ENCODE measurements at regions not wholly inside any gene's neighbourhood (a gene's known extent, or its start where the extent isn't known, plus 50 kb on each side); places are given as distances from the start of the nearest gene placed in this dataset.

- H3K14ac ChIP-seq (ENCODE audit: insufficient read depth, low read length): no peak overlapping the region
- Mint-ChIP-seq H3K27me3 (ENCODE audit: low read depth) (no peaks in the 10 kb centered on the region), H3K4me1 (no peaks in the 10 kb centered on the region), H3K36me3 (ENCODE audit: insufficient read depth in 1 of 3, low read depth in 3 of 3) (no peaks in the 10 kb centered on the region), H3K9me3 (peaks cover 0 to 3% of the 10 kb centered on the region in 2 experiments; a peak in 1 of 5 replicates), H3K4me3 (no peak overlapping the region), H3K27ac (no peak overlapping the region)
- H4K8ac ChIP-seq (replicated peaks; ENCODE audit: insufficient read length, low read depth, low read length): no peak overlapping the region
- no peak overlapping the region for H3K9ac ChIP-seq (ENCODE audit: extremely low read depth, insufficient read length, low read length)
- no peaks in the 10 kb centered on the region for H3K23me2 ChIP-seq (ENCODE audit: insufficient read length, low read depth, low read length, poor library complexity, severe bottlenecking)
- H3K23ac ChIP-seq (ENCODE audit: insufficient read length, low read depth, low read length): no peak overlapping the region
- no peaks in the 10 kb centered on the region for H3K79me2 ChIP-seq (ENCODE audit: insufficient read depth, low read length)
- no peak overlapping the region for H3T11ph ChIP-seq (ENCODE audit: low read length)
- no peaks in the 10 kb centered on the region for H3K27me3 ChIP-seq (ENCODE audit: insufficient read depth, low read length)
- no peak overlapping the region for H2BK120ac ChIP-seq (ENCODE audit: low read depth, low read length, poor library complexity, severe bottlenecking)
- WGBS (ENCODE audit: extremely low coverage, insufficient read length, low lambda C conversion rate): no CpG with 5 or more reads among the region's 3 CpGs
- no peak overlapping the region for H3K4ac ChIP-seq (ENCODE audit: low read depth, low read length)
- H2BK20ac ChIP-seq (ENCODE audit: low read depth, low read length, poor library complexity, severe bottlenecking): no peak overlapping the region
- no peak overlapping the region for H4K91ac ChIP-seq (ENCODE audit: insufficient read length, low read depth, low read length)
- no peak for DNase-seq
- H3K56ac ChIP-seq (ENCODE audit: insufficient read length, low read depth, low read length): no peak overlapping the region
- TF ChIP-seq, protein P1, sequence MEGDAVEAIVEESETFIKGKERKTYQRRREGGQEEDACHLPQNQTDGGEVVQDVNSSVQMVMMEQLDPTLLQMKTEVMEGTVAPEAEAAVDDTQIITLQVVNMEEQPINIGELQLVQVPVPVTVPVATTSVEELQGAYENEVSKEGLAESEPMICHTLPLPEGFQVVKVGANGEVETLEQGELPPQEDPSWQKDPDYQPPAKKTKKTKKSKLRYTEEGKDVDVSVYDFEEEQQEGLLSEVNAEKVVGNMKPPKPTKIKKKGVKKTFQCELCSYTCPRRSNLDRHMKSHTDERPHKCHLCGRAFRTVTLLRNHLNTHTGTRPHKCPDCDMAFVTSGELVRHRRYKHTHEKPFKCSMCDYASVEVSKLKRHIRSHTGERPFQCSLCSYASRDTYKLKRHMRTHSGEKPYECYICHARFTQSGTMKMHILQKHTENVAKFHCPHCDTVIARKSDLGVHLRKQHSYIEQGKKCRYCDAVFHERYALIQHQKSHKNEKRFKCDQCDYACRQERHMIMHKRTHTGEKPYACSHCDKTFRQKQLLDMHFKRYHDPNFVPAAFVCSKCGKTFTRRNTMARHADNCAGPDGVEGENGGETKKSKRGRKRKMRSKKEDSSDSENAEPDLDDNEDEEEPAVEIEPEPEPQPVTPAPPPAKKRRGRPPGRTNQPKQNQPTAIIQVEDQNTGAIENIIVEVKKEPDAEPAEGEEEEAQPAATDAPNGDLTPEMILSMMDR (conservative IDR thresholded peaks at IDR 0.05): no peak
- no peak overlapping the region for H3K4me2 ChIP-seq (ENCODE audit: insufficient read depth, insufficient read length, low read length)
- H3K18ac ChIP-seq (ENCODE audit: insufficient read length, low read depth, low read length): no peak overlapping the region
- H4K5ac ChIP-seq (ENCODE audit: insufficient read length, low read depth, low read length): no peak overlapping the region
- H3K79me1 ChIP-seq (ENCODE audit: insufficient read depth, low read depth, low read length, poor library complexity, severe bottlenecking): no peaks in the 10 kb centered on the region
- H2AK5ac ChIP-seq (ENCODE audit: insufficient read length, low read length): no peak overlapping the region
- no peak overlapping the region for H3K27ac ChIP-seq (ENCODE audit: insufficient read length, low read depth, low read length)
- H3K9me3 ChIP-seq (ENCODE audit: control insufficient read depth, low read depth, low read length): no peaks in the 10 kb centered on the region
- no peaks in the 10 kb centered on the region for H4K20me1 ChIP-seq (ENCODE audit: control insufficient read depth, insufficient read depth, insufficient read length)
- H2BK12ac ChIP-seq (ENCODE audit: insufficient read length, low read depth, low read length): no peak overlapping the region
- no peak overlapping the region for H2AFZ ChIP-seq (ENCODE audit: low read length)
- no peak overlapping the region for H2BK15ac ChIP-seq (ENCODE audit: low read depth, low read length)
- H2BK5ac ChIP-seq (ENCODE audit: insufficient read length, low read length): no peak overlapping the region
- H3K4me1 ChIP-seq (ENCODE audit: insufficient read depth, low read length): no peaks in the 10 kb centered on the region
Observed at GRCh38 chr10:108862676-108863350, 1060.5 kb downstream of the XPNPEP1 start.

Data from H9 (cell line).